GM21825 (cell line): ENCODE measurements at regions not wholly inside any gene's neighbourhood (a gene's known extent, or its start where the extent isn't known, plus 50 kb on each side); places are given as distances from the start of the nearest gene placed in this dataset.

Experiments used
- ATAC-seq: cut with Tn5 transposase; IDR thresholded peaks from one replicate; pipeline ENCODE4 v1.9.1; 2021; ENCODE audit warnings: mild to moderate bottlenecking, moderate library complexity; ENCODE audit not compliant: unreplicated experiment

DNA sequence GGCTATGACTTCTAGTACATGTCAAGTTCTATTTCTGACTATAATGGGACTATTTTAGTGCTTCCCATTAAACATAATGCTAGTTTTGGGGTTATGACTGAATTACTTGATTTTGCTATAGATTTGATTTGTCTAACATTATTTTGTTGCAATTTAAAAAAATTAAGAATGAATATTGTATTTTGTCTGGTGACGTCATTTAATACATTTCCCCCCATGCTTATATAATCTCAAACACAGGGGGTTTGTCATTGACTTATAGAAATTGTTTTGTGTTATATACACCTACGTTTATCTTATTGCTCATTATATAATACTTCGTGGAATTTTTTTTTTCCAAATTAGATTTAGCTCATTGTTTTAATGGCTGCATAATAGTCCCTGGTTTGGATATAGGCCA is 270.3 kb upstream of the VLDLR start:
- ATAC-seq: no peak

DNA sequence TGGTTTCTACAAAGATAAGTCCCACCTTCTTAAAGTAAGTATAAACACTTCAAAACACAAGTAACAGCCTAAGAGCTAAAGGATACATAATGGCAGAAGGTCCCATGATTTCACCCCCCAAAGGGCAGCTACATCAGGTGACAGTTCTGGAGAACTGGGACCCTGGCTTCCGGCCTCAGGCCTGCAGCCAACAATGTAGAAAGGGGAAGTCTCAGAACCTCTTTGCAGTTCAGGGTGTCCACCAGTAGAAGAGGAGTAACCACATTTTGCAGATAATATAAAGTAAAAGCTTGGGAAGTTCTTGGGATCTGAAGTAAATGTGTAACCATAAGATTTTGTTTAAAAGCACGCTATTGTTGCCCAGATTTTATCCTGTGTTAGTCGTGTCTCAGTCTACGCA is 267.4 kb upstream of the VLDLR start:
- ATAC-seq: no peak

DNA sequence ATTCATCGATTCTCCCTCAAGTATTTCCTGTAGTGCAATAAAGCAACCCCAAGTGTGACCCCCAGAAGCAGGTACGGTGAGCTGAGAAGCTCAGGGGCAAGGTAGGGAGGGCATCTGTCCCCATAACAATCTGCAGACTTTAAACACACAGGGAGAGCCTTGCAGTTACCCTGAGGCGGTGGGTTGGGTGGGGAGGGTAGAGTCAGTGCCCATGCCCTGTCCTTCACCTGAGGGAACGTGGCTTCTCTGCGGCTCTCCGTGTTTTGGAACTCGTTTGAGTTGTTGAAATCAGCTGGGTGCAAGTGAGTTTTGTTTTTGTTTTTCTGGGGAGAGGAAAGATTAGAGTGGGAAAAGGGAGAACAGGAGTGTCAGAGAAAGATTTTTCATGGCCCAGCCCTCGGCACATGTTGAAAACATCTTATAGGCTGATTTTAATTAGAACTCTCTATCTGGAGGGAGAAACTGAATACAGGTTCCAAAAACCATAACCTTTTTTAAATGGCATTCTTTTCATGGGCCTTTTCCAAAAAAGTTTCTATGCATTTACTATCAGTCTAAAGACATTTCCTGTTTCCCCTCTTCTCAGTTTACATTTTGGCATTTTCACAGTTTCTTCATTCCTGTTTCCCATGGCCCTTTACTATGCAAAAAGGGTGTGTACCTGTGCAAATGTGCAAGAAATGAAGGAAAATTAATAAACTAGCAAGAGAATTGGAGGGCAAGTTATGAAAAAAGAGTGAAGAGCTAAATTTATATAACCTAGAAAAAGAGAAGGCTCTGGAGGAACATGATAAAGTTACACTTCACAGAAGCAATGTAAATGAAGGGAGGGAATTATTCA is 266.5 kb upstream of the VLDLR start:
- ATAC-seq: no peak

DNA sequence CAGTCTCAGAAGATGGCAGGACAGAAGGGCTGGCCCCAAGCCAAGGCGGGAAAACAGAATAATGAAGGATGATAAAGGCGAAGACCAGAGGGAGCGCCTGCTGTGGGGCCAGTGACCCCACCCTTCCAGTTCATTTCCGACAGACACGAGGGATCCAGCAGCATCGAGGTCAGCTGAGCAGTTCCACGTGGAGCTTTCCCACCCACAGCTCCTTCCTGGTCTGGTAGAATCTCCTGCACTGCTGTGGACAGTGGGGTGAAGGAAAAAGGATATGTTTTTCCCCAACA is 265.9 kb upstream of the VLDLR start:
- no peak for ATAC-seq

DNA sequence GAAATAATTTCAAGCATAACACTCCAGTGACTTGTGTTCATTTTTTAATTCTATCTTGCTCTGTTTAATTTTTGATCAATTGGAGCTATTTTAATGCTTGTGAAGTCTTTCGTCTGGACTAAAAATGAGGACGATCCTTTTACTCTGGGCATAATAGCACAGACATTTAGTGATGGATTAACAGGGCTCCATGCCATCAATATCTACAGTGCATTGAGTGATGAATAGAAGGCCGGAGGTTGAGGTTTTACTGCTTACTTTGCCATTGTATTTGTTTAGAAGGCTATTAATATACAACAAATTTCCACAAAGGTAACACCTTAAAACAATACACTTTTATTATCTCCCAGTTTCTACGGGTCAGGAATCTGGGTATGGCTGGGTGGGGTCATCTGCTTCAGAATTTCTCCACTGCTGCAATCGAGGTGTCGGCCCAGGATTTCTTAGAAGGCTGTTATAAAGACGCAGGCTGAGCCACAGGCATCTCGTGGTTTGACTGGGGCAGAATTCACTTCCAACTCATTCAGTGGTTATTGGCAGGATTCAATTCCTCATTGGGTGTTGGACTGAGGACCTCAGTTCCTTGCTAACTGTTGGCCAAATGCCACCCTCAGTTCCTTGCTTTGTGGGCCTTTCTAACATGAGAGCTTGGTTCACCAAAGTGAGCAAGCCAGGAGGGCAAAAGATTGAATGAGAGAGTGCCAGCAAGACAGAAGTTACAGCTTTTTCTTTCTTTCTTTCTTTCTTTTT is 265.4 kb upstream of the VLDLR start:
- no peak for ATAC-seq

DNA sequence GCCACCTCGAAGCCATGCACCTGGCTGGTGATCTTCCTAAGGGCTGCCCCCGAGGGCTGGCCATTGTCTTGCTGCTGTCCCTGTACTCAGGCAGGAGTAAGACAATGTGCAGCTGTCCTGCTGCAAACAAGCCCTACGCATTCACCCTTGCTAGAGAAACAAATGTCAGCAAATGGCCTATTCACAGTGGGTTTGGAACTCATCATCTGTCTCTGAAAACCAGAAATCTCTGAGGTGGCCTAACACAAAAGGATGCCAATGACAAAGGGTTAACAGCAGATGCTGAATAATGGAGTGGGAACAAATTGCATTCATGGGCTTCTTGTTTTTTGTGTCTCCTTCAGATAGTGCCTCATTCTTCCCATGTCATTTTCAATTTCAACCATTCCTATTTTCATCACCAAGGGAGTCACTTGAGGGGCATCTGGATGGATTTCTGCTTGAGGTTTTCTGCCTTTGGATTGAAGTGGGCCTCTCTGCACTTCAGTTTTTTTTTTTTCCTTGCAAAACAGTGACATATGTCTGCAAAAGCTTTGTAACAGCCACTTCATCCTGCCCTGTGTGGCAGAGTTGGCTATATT is 261.6 kb upstream of the VLDLR start:
- ATAC-seq: no peak

DNA sequence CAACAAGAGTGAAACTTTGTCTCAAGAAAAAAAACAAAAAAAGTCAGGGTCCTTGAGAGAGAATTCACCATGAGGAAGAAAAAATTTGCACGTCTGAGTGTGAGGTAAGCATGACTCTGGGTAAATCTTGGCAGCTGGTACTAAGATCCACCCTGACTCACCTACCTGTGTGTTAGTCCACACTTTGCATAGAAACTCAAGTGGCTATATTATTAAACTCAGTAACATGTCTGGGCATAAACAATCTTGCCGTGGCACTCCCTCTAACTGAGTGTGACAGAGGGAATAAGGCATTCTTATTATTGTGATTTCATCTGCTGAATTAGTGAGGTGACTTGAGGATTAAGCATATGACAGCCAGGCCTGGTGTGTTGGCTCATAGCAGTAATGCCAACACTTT is 259.4 kb upstream of the VLDLR start:
- no peak for ATAC-seq

DNA sequence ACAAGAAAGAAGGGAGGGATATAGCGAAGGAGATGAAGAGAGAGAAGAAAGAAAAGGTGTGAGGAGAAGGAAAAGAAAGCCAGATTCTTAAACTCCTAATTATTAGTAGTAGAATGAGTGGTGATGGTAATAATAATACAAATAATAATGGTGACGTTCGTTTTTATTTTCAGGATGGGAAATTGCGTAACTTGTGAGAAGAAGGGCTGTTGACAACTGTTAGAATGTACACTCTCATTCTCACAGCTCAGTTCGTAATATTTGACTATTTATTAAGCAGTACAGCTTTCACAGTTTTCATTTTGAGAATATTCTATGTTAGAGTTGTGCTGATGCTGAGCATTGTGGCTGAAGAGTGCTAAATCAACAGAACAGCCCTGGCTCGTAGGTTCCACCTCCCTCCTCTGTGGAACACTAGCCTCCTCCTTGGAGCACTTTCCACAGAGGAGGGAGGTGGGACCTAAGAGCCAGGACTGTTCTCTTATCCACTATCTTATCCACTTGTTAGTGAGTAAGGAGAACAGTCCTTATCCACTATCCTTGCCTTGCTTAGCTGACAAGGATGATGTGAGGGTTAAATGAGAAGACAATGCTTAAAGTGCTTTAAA is 258.3 kb upstream of the VLDLR start:
- no peak for ATAC-seq

DNA sequence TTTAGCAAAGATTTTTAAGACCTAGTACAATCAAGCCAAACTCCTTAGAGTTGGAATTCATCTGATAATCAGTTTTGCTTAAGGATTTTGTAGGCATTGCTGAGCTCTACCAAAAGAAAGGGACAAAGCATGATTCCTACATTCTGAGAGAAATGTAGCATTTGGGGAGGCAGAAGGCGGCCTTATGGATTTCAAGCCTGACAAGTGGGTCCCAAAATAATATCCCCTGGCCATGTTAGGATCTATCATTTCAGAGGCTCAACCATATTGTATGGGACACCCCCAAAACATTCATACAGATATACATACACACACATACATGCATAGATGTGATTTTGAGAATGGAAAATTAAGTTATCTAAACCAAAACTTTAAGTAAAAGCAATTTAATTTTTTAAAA is 257.8 kb upstream of the VLDLR start:
- ATAC-seq: no peak

DNA sequence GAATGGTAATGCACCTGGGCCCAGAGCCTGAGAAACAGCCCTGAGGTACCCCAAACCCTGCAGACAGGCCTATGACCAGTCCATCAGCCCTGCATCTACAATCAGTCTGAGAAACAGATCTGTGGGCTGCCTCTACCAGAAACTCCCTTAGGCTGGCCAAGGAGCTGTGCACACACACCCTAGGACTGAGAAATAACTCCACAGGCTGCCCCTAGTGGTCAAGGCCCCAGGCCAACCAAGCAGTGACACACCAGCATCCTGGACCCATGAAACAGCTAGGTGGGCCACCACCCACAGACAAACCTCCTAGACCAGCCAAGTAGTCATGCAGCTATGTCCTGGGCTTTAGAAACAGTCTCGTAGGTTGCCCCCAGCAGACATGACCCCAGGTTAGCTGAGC is 253.6 kb upstream of the VLDLR start:
- ATAC-seq: no peak

DNA sequence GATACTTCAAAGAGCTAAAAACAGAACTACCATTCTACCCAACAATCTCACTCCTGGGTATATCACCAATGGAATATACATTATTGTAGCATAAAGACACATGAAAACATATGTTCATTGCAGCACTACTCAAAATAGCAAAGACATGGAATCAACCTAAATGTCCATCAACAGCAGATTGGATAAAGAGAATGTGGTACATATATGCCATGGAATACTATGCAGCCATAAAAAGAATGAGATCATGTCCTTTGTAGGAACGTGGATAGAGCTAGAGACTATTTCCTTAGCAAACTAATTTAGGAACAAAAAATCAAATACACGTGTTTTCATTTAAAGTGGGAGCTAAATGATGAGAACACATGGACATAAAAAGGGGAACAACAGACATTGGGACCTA is 247.9 kb upstream of the VLDLR start:
- no peak for ATAC-seq

DNA sequence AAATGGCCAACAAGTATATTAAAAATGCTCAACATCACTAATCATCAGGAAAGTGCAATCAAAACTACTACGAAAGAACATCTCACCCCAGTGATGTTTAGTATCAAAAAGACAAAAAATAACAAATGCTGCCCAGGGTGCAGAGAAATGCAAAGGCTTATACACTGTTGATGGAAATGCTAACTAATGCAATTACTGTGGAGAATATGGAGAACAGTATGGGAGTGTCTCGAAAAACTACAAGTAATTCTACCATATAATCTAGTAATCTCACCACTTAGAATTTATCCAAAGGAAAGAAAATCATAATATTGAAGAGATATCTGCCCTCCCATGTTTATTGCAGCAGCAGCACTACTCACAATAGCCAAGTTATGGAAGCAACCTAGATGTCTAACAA is 246.5 kb upstream of the VLDLR start:
- ATAC-seq: no peak

DNA sequence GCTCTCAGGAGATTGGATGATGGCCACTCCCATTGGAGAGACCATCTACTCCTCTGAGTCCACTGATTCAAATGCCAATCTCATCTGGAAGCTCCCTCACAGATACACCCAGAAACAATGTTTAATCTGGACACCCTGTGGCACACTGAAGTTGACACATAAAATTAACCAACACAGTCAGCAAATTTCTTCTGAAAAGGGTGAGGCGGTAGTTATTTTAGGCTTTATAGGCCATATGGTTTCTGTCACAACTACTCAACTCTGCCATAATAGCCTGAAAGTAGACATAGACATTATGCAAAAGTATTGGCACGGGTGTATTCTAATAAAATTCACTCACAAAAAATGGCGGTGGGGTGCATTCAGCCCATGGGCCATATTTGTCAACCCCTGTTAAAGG is 244.5 kb upstream of the VLDLR start:
- no peak for ATAC-seq

DNA sequence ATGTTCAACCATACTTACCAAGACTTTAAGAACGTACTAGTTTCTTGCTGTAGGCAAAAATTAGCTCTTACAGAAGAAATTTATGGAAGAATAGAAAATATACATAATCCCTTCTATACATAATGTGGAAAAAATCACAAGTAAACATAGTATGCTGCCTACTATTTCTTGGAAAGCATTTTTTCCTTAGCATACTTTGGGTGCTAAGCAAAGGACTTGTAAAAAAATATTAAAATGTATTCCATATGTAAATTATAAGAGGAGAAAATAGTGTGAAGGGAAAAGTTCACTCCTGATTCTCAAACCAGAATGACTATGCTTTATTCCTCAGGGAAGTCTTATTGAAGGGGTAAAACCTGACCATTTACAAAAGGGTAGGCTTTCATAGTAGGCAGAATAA is 243.8 kb upstream of the VLDLR start:
- ATAC-seq: no peak

DNA sequence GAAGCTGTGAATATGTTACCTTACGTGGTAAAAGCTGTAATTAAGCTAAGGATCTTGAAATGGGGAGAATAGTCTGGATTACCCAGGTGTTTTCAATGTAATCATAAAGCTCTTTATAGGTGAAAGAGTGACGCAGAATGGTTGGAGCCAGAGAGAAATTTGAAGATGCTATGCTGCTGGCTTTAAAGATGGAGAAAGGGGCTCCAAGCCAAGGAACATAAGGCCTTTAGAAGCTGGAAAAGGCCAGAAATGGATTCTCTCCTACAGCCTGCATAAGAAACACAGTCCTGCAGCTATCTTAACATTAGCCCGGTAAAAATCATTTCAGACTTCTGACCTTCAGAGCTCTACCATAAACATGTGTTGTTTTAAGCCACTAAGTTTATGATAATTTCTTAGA is 243.3 kb upstream of the VLDLR start:
- ATAC-seq: no peak

DNA sequence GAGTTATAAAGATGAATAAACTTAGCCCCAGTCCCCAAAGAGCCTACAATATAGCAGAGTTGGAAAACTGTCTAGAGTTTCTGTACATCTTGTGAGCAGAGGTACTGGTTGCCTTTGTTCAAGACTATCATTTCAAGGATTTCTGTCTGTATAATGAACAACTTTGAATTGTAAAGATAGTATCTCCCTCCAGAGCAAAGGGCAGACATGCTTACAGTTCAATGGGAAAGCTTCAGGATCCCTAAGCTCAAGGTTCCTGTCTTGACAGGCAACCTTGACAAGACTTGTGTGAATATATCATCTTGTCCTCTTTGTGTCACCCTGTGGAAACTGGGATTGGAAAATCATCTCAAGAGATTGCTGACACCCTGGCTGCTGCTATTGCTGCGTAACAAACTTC is 242.8 kb upstream of the VLDLR start:
- no peak for ATAC-seq

DNA sequence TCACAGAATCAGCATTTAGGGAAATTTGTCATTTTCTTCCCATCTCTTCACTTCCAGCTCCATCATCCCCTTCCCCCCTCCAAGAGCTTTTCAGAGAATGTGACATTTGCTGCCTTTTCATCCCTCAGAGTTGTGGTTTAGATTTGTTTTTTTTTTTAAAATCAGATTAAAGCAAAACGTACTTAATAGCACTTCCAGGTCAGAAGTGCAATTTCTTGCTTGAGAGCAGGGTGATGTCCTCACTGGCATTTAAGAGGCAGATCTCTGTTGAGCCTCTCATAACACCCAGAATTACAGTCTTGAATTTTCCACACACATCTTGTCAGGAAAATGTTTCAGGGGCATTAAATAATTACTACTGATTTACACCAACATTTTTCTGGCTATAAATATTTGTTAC is 236.8 kb upstream of the VLDLR start:
- ATAC-seq: no peak

DNA sequence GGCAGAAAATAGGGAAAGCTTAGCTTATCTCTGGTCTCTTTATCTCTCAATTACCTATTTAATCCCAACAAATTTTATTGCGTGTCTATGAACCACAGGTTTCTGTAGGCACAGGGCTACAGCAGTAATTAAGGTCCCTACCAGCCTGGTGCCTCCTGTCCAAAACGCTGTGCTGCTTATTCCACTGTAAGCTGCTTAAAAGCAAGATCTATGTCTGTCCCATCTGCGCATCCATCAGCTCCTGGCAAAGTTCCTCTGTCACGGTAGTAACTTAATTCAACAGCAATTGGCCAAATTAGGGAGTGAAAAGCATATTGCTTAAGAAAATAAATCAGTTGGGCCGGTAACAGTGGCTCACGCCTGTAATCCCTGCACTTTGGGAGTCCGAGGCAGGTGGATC is 235.8 kb upstream of the VLDLR start:
- no peak for ATAC-seq

DNA sequence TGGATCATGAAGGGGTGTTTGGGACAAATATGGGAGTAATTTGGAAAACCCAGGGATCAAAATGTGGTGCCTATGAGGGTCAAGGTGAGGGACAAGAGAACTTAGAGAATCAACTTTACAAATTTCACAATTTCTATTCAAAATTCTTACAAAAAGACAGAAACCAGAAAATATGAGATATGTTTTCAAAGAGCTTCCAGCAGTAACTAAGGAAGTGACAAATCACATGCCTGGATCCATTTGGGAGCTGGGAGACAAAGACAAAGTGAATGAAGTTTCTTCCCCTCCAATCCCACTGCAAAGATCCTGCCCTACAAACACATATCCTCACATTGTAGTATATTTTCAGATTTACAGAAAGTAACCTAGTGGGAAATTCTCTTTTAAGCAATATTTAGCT is 235.0 kb upstream of the VLDLR start:
- no peak for ATAC-seq

DNA sequence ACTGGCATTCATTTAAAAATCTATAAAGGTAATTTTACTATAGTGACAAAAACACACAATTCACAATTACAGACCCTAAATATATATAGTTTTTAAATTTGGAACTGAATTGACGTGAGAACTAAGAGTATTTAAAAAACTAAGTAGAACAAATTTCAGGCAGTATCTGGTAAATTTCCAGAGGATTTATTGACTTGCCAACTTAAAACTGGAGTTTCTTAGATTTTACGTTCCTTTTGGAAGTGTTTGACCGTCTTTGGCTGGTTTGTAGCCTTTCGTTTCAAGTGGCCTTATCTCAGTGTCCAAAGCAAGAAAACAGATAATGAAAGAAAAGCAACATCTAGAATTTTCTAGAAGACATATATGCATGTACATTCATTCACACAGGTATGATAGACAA is 234.4 kb upstream of the VLDLR start:
- ATAC-seq: no peak

DNA sequence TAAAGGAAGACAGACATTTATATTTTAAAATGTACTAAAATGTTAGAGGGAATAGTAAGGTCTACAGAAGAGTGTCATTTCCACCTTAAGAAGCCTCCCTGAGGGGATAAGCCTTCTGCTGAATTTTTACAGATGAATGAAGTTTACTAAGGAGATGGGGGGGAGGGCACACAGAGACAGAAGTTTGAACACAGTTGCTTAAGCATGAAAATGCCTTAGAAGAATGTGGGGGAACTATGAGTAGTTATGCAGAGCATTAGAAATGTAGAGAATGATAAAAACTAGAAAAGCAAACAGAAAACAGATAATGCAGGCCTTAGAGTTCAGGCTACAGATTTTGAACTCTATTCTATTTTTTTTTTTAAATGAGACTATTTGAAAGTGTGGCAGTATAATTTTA is 232.2 kb upstream of the VLDLR start:
- no peak for ATAC-seq

DNA sequence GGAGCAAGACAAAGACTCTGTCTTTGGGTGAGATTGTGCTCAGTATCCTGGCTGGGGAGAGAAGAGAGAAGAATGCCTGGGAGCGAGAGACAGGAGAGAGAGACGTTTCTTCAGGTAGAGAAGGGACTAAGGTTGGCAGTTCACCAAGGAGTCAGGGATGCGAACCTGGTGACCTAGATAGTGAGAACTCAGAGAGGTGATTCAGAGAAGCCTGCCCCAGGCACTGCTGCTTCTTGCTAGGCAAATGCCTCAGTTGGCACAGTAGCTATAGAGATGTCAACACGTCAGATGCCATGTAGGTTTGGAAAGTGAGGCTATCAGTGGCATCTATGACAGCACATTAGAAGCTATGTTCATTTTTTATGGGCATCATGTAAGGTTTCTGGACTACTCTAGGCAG is 231.6 kb upstream of the VLDLR start:
- no peak for ATAC-seq
